PC-9 (cell line): ENCODE measurements at regions not wholly inside any gene's neighbourhood (a gene's known extent, or its start where the extent isn't known, plus 50 kb on each side); places are given as distances from the start of the nearest gene placed in this dataset.

Source experiments
- BruUV-seq: library from RNA; stranded (reverse); fragments of 400-500 nt; replicated peaks from 2 replicates; lab custom pipeline; 2021; lab: Mats Ljungman, UMichigan
- CTCF ChIA-PET: fragments of 300-600 bp; sonication (Branson Sonifier 250); formaldehyde crosslinking; loops from one replicate; lab custom pipeline; 2022; ENCODE audit warnings: antibody characterized with exemption; lab: Charles Lee
- POLR2A ChIA-PET: fragments of 300-600 bp; sonication (Branson Sonifier 250); formaldehyde crosslinking; loops from one replicate; lab custom pipeline; 2022; ENCODE audit warnings: antibody characterized with exemption; ENCODE audit not compliant: unreplicated experiment; lab: Charles Lee
- DNase-seq, 2 experiments: peaks; one replicate each; pipeline versions ENCODE4 v3.0.0 to v3.0.0-alpha.2; 2015 to 2022; ENCODE audit warnings: mixed read lengths in 1 of 2
- H2AFZ ChIP-seq: fragments of 200-600 bp; sonication (generic); 2 replicates; pipeline ENCODE4 v1.8.1; 2017; ENCODE audit warnings: antibody characterized with exemption
- H3F3A ChIP-seq: fragments of 200-600 bp; sonication (generic); 2 replicates; pipeline ENCODE4 v1.8.1; 2017; ENCODE audit warnings: antibody characterized with exemption, mild to moderate bottlenecking, low read depth; ENCODE audit not compliant: insufficient read depth
- H3K27ac ChIP-seq: fragments of 200-600 bp; sonication (generic); 2 replicates; pipeline ENCODE4 v1.6.1; 2016; ENCODE audit warnings: mixed run types
- H3K27me3 ChIP-seq: fragments of 200-600 bp; sonication (generic); 2 replicates; pipeline ENCODE4 v1.6.1; 2016; ENCODE audit warnings: low read depth, mixed run types; ENCODE audit not compliant: insufficient read depth
- H3K36me3 ChIP-seq: fragments of 200-600 bp; sonication (generic); 2 replicates; pipeline ENCODE4 v1.6.1; 2016; ENCODE audit warnings: low read depth, mixed run types
- H3K4me1 ChIP-seq: fragments of 200-600 bp; sonication (generic); replicated peaks from 2 replicates; pipeline ENCODE4 v1.6.1; 2016; ENCODE audit warnings: mixed run types; ENCODE audit not compliant: insufficient read depth
- H3K4me2 ChIP-seq: fragments of 200-600 bp; sonication (generic); 2 replicates; pipeline ENCODE4 v1.6.1; 2017; ENCODE audit warnings: mixed run types
- H3K4me3 ChIP-seq: fragments of 200-600 bp; sonication (generic); 2 replicates; pipeline ENCODE4 v1.6.1; 2016; ENCODE audit warnings: mixed run types
- H3K79me2 ChIP-seq: fragments of 200-600 bp; sonication (generic); 2 replicates; pipeline ENCODE4 v1.6.1; 2017; ENCODE audit warnings: low read depth, mixed run types
- H3K9me2 ChIP-seq: fragments of 200-600 bp; sonication (generic); 2 replicates; pipeline ENCODE4 v1.8.1; 2017; ENCODE audit warnings: mild to moderate bottlenecking; ENCODE audit not compliant: insufficient read depth
- H3K9me3 ChIP-seq: fragments of 200-600 bp; sonication (generic); 2 replicates; pipeline ENCODE4 v1.8.1; 2016; ENCODE audit warnings: low read depth; ENCODE audit not compliant: insufficient read depth
- H4K20me1 ChIP-seq: fragments of 200-600 bp; sonication (generic); 2 replicates; pipeline ENCODE4 v1.8.1; 2017; ENCODE audit not compliant: insufficient read depth
- EZH2 ChIP-seq: fragments of 200-600 bp; sonication (generic); IDR thresholded peaks from 2 replicates; pipeline ENCODE4 v1.8.0; 2017; ENCODE audit warnings: antibody characterized with exemption, low read depth
- intact Hi-C: fragments of 100-400 bp; cut with micrococcal nuclease; formaldehyde crosslinking; loops from one replicate; pipeline ENCODE4 v1.10.0; 2022; ENCODE audit not compliant: unreplicated experiment
- TF ChIP-seq, protein P1 (sequence below): fragments of 200-600 bp; sonication (generic); conservative IDR thresholded peaks from 2 replicates; pipeline ENCODE4 v1.6.1; 2017; ENCODE audit warnings: mixed run types, antibody characterized with exemption, mild to moderate bottlenecking, moderate library complexity

DNA sequence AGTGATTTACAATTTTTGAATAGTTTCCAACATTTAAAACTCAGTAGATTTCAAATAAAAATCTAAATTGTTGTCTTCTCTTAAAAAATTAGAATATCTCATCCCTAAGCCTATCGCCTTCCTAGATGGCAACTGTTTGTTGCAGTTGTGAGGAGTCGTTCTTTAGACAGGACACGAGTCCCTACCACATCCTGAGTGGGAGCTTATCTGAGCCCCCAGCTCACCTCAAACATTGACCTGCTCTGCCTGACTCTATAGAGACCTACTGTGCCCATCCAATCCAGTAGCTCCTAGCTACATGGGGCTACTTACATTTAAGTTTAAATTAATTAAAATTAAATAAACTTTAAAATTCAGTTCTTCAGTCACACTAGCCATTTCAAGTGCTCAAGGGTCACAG, 434.7 kb downstream of the FOXO1 start:
- POLR2A ChIA-PET: interaction anchor here (0.8 kb wide), 1 partner anchor 10 kb away, joined by 6 read pairs; no protein-coding TSS in a partner anchor
- BruUV-seq: no TSS peak
- intact Hi-C loops: no loop called here
- TF ChIP-seq, protein P1, sequence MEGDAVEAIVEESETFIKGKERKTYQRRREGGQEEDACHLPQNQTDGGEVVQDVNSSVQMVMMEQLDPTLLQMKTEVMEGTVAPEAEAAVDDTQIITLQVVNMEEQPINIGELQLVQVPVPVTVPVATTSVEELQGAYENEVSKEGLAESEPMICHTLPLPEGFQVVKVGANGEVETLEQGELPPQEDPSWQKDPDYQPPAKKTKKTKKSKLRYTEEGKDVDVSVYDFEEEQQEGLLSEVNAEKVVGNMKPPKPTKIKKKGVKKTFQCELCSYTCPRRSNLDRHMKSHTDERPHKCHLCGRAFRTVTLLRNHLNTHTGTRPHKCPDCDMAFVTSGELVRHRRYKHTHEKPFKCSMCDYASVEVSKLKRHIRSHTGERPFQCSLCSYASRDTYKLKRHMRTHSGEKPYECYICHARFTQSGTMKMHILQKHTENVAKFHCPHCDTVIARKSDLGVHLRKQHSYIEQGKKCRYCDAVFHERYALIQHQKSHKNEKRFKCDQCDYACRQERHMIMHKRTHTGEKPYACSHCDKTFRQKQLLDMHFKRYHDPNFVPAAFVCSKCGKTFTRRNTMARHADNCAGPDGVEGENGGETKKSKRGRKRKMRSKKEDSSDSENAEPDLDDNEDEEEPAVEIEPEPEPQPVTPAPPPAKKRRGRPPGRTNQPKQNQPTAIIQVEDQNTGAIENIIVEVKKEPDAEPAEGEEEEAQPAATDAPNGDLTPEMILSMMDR: no peak
- no peak for TF ChIP-seq EZH2
- H4K20me1 ChIP-seq: no peaks in the 10 kb centered on the region
- CTCF ChIA-PET: no interaction called here
- DNase-seq: no peak
- no peak overlapping the region for H3K27ac ChIP-seq
- no peaks in the 10 kb centered on the region for H3K79me2 ChIP-seq
- H3K36me3 ChIP-seq: no peaks in the 10 kb centered on the region
- H3K9me3 ChIP-seq: no peaks in the 10 kb centered on the region
- H3K4me3 ChIP-seq: no peak overlapping the region
- no peaks in the 10 kb centered on the region for H3K4me1 ChIP-seq
- no peak overlapping the region for H3K4me2 ChIP-seq
- no peaks in the 10 kb centered on the region for H3F3A ChIP-seq
- H3K9me2 ChIP-seq: no peaks in the 10 kb centered on the region
- H3K27me3 ChIP-seq: no peaks in the 10 kb centered on the region
- H2AFZ ChIP-seq: no peak overlapping the region

DNA sequence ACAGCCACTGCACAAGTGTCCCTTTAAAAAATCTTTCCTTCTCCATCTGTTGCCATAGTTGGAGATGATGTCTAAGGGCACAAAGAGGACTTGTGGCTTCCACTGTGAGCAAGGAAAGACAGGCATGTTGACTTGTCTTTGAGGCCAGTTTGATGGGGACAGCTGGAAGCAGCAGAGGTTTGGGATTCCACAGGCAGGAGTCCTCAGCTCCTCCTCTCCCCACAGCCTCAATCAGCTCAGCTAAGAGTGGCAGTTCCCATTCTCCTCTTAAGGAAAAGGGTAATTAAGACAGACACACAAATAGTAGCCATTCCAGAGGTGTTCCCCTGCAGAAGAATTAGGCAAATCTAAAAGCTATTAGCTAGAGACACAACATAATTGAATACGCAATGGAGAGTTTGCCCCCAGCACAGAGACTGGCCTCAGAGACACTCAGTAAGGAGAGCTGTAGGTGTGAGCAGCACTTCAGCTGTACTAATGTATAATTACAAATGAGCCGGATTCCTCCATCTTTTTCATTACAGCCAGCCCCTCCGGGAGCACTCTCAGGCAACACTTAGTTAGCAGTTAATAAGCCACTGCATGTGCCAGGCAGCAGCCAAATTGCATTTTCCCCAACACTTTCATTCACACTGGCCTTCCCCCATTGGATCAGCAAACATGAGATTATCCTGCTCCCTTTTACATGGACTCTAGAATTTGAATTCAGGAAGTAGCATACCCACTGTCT, 434.0 kb downstream of the FOXO1 start:
- no peak for DNase-seq
- no peak for TF ChIP-seq EZH2
- TF ChIP-seq, protein P1: no peak
- Histone ChIP-seq H3K27me3 (no peaks in the 10 kb centered on the region), H3K27ac (no peak overlapping the region), H3K36me3 (no peaks in the 10 kb centered on the region), H3F3A (no peaks in the 10 kb centered on the region), H3K4me3 (no peak overlapping the region), H3K79me2 (no peaks in the 10 kb centered on the region), H3K9me2 (no peaks in the 10 kb centered on the region), H2AFZ (no peak overlapping the region), H3K4me2 (no peak overlapping the region), H4K20me1 (no peaks in the 10 kb centered on the region), H3K9me3 (no peaks in the 10 kb centered on the region), H3K4me1 (no peaks in the 10 kb centered on the region)
- intact Hi-C loops: no loop called here
- no TSS peak for BruUV-seq
- ChIA-PET POLR2A (no interaction called here), CTCF (no interaction called here)

DNA sequence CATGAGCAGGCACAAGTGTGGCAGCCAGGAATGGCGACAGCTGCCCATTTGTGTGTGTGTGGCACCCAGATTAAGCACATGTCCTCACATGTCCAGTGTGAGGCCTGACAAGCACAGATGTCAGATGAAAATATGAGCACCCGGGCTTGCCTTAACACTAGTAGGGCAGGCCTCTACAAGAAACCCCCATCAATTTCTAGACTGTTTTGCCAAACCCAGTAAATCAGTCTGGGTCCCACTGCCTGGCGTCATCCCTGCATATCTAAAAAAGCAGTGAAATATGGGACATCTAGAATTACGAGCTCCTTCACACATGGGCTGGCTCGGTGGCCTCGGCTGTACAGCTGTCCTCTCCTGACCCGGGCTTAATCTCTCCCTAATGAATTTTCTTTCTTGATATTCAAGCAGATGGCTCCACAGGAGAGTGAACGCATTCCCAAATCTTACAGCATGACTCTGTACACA, 432.7 kb downstream of the FOXO1 start:
- Histone ChIP-seq H3K4me3 (no peak overlapping the region), H3K27me3 (no peaks in the 10 kb centered on the region), H4K20me1 (no peaks in the 10 kb centered on the region), H3K36me3 (no peaks in the 10 kb centered on the region), H3K4me1 (no peaks in the 10 kb centered on the region), H3F3A (no peaks in the 10 kb centered on the region), H3K79me2 (no peaks in the 10 kb centered on the region), H3K4me2 (no peak overlapping the region), H3K27ac (no peak overlapping the region), H3K9me3 (no peaks in the 10 kb centered on the region), H2AFZ (no peak overlapping the region), H3K9me2 (no peaks in the 10 kb centered on the region)
- CTCF ChIA-PET: no interaction called here
- POLR2A ChIA-PET: no interaction called here
- no peak for TF ChIP-seq EZH2
- TF ChIP-seq, protein P1: no peak
- no TSS peak for BruUV-seq
- no peak for DNase-seq
- intact Hi-C loops: no loop called here
